Activated naive CD4-positive, alpha-beta T cell treated with anti-CD3 and anti-CD28 coated beads, Interleukin-2, amount 50 U/mL, for 72 hours (primary cell): ENCODE measurements at regions not wholly inside any gene's neighbourhood (a gene's known extent, or its start where the extent isn't known, plus 50 kb on each side); places are given as distances from the start of the nearest gene placed in this dataset.
"Not testable (repeated sequence)": the region's sequence is repeated elsewhere in the genome, so short reads cannot be mapped to it uniquely, and the experiment has no call there.

Experiments
- ATAC-seq, 2 donors: fragments of 150-1000 bp; cut with Tn5 transposase; 2 replicates each; pipeline ENCODE4 v1.10.0; 2021; ENCODE audit warnings: mild to moderate bottlenecking in 2 of 2, moderate library complexity in 2 of 2
- DNase-seq, 2 donors: peaks; one replicate each; pipeline ENCODE4 v3.0.0; 2021 to 2022; ENCODE audit warnings: low spot score in 2 of 2
- H3K27ac Mint-ChIP-seq, 2 donors: one replicate each; pipeline ENCODE4 v1.8.0; 2022; ENCODE audit warnings: mild to moderate bottlenecking in 2 of 2, mixed read lengths in 2 of 2
- H3K36me3 Mint-ChIP-seq, 2 donors: one replicate each; pipeline ENCODE4 v1.8.0; 2022; ENCODE audit warnings: mixed read lengths in 2 of 2
- H3K9me3 Mint-ChIP-seq, 2 donors: one replicate each; pipeline ENCODE4 v1.8.0; 2022; ENCODE audit warnings: mixed read lengths in 2 of 2

DNA sequence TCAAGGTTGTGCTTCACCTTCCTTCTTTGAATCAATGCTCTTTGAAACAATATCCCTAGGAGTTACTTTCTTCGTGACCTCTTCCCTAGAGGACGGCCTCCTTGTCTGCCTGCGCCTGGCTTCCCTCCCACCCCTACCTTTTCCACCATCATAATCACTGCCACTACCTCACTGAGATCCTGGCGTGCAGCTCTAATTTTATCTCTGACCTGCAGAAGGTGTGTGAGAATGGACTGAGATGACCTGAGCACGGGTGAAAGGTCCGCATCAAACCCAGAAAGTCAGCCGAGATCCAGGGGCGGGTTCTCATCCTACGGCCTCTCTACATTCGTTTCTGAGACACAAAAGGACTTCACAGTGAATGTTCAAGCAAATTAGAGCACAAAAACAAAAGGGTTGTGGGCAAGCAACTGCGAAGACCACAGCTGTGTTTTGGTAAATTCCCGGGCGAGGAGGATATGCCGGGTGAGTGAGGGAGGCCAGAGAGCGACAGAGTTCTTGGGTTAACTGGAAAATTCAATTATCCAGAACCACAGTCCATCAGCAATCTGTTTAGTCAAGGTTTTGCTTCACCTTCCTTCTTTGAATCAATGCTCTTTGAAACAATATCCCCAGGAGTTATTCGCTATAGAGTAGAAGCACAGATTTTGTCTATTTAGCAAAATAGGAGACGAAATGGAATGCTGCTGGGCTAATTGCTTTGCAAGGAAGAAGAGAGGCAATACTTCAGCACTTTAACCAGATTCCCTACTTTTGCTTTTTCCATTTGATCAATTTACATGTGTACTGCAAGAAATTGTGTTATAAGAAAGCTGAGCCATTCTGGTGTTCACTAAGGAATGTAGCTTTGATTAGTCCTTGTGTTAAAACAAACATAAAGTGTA lies 212.6 kb downstream of the ACKR3 start:
- no peak for DNase-seq
- H3K36me3 Mint-ChIP-seq: no peaks in the 10 kb centered on the region
- H3K27ac Mint-ChIP-seq: no peak overlapping the region

GRCh38 chr2:236782938-236783337 lies 213.3 kb downstream of the ACKR3 start:
- H3K9me3 Mint-ChIP-seq: peaks cover 0 to 3% of the 10 kb centered on the region in 2 donors
- H3K36me3 Mint-ChIP-seq: no peaks in the 10 kb centered on the region
- DNase-seq: no peak
- peak in 1 of 2 donors; percentile 46 for ATAC-seq
- H3K27ac Mint-ChIP-seq: no peak overlapping the region

More for the DNA sequence above, 212.6 kb downstream of the ACKR3 start:
- ATAC-seq: no peak
- peaks cover 0 to 3% of the 10 kb centered on the region in 2 donors for H3K9me3 Mint-ChIP-seq

GRCh38 chr2:236783417-236784020 lies 213.9 kb downstream of the ACKR3 start:
- Mint-ChIP-seq H3K27ac (no peak overlapping the region), H3K36me3 (no peaks in the 10 kb centered on the region), H3K9me3 (peaks cover 0 to 3% of the 10 kb centered on the region in 2 donors)
- no peak for ATAC-seq
- no peak for DNase-seq

GRCh38 chr2:236785611-236786057 lies 216.0 kb downstream of the ACKR3 start:
- H3K36me3 Mint-ChIP-seq: no peaks in the 10 kb centered on the region
- peaks cover 0 to 3% of the 10 kb centered on the region in 2 donors for H3K9me3 Mint-ChIP-seq
- no peak for DNase-seq
- ATAC-seq: no peak
- no peak overlapping the region for H3K27ac Mint-ChIP-seq

DNA sequence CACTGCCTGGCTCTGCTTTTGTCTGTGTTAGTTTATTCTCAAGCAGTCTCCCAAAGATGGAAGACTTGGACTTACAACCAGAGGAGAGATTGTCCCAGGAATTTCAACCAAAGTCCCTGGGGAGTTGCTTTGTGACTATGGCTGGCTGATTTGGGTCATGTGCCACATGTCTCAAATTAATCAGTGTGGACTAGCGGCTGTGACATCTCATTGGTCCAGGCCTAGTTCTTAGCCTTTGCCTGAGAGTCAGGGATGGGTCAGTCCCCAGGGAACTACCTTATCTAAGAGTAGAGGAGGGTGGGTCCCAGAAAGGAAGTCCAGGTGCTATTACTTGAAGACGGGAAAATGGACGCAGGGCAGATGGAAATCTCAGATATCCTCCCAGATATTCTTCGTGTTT lies 217.1 kb downstream of the ACKR3 start:
- Mint-ChIP-seq H3K27ac (no peak overlapping the region), H3K9me3 (peaks cover 0 to 3% of the 10 kb centered on the region in 2 donors), H3K36me3 (no peaks in the 10 kb centered on the region)
- DNase-seq: no peak
- ATAC-seq: no peak

DNA sequence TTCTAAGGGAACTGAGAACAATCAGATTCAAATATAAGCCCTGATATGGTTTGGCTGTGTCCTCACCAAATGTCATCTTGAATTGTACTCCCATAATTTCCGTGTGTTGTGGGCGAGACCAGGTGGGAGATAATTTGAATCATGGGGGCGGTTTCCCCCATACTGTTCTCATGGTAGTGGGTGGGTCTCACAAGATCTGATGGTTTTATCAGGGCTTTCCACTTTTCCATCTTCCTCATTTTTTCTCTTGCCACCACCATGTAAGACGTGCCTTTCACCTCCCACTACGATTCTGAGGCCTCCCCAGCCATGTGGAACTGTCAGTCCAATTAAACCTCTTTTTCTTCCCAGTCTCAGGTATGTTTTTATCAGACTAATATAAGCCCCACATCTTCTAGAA lies 217.8 kb downstream of the ACKR3 start:
- not testable (repeated sequence) for ATAC-seq, H3K27ac Mint-ChIP-seq, DNase-seq, H3K36me3 Mint-ChIP-seq, H3K9me3 Mint-ChIP-seq

DNA sequence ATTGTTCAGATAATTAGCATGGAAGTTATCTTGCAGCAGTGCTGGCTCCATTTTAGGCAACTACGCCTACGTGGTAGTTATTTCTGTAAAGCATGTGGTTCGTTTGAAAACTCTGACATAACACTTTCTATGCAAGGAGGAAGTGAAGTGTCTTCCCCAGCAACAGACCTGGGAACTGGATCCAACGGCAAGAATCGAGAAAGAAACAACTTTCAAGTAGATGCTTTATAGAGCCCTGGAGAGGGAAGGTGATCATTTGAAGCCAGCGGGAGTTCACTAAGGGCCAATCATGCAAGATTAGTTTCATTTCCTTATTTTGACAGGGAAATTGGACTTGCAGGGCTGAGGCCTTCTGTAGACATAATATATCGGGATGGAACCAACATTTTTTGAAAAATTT lies 218.3 kb downstream of the ACKR3 start:
- H3K9me3 Mint-ChIP-seq: peaks cover 0 to 3% of the 10 kb centered on the region in 2 donors
- DNase-seq (no peak), ATAC-seq (no peak)
- H3K27ac Mint-ChIP-seq: no peak overlapping the region
- H3K36me3 Mint-ChIP-seq: no peaks in the 10 kb centered on the region

- Mint-ChIP-seq H3K27ac (no peak overlapping the region), H3K9me3 (no peaks in the 10 kb centered on the region), H3K36me3 (no peaks in the 10 kb centered on the region)
- DNase-seq (no peak), ATAC-seq (no peak)
These were observed 221.3 kb downstream of the ACKR3 start for GRCh38 chr2:236790963-236791362.

- ATAC-seq (no peak), DNase-seq (no peak)
- H3K27ac Mint-ChIP-seq: no peak overlapping the region
- H3K9me3 Mint-ChIP-seq: no peaks in the 10 kb centered on the region
- H3K36me3 Mint-ChIP-seq: no peaks in the 10 kb centered on the region
These were observed 223.7 kb downstream of the ACKR3 start for GRCh38 chr2:236793023-236794011.

DNA sequence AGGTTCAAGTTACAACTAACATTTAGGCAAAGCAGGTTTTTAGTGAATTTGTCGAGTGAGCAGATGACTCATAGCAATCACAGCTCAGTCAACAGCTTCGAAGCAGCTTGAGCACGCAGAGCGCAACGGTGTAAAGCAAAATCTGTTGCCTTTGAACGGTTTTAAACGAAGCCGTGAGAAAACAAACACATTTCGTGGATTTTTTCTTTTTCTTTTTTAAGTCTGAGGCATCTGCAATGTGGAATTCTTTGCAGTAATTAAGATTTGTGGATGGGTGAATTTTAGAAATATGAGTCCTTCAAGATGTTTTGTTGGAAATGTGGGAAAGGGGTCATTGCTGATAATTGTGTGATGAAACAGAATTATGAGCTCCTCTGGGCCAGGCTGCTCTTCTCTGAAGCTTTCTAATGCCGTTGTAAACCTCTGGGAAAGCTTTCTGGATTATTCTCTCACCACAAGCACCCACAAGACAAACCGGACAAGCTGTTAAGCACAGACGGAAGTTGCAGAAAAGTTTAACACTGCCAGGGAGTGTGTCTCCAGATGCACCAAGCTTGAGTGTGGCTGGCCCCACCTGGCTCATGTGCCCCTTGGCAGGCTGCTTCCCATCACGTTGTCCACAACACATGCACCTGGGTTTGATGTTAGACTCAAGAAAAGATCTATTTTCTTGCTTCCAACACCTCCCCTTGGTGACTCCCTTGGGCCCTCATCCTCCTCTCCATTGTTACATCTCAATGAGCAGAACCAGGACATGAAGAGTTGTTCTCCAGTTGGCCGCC lies 224.7 kb downstream of the ACKR3 start:
- H3K36me3 Mint-ChIP-seq: no peaks in the 10 kb centered on the region
- ATAC-seq: no peak
- no peak overlapping the region for H3K27ac Mint-ChIP-seq
- H3K9me3 Mint-ChIP-seq: no peaks in the 10 kb centered on the region
- DNase-seq: no peak

- DNase-seq: no peak
- no peaks in the 10 kb centered on the region for H3K36me3 Mint-ChIP-seq
- no peak for ATAC-seq
- no peak overlapping the region for H3K27ac Mint-ChIP-seq
- H3K9me3 Mint-ChIP-seq: no peaks in the 10 kb centered on the region
These were observed 225.7 kb downstream of the ACKR3 start for GRCh38 chr2:236795169-236795860.

GRCh38 chr2:236795861-236796219 lies 226.2 kb downstream of the ACKR3 start:
- ATAC-seq: no peak
- Mint-ChIP-seq H3K36me3 (no peaks in the 10 kb centered on the region), H3K9me3 (no peaks in the 10 kb centered on the region), H3K27ac (no peak overlapping the region)
- no peak for DNase-seq

DNA sequence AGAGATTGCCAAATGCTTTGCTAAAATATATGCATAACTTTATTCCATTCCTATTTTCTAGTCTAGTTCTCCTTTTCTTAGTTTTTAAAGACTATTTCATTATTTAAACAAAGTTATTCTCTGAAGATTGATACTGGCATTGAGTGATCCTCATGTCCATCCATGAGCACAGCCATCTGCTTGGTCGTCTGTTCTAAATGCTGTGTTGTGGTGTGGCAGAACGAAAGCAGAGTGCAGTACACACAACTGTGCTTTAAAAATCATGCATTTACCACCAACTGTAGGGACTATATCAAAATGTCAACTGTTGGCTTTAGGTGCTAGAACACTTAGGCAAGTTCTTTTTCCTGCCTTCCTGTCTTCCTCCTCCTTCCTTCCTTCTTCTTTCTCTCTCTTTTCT lies 226.6 kb downstream of the ACKR3 start:
- no peak for ATAC-seq
- Mint-ChIP-seq H3K36me3 (no peaks in the 10 kb centered on the region), H3K27ac (no peak overlapping the region), H3K9me3 (no peaks in the 10 kb centered on the region)
- no peak for DNase-seq

DNA sequence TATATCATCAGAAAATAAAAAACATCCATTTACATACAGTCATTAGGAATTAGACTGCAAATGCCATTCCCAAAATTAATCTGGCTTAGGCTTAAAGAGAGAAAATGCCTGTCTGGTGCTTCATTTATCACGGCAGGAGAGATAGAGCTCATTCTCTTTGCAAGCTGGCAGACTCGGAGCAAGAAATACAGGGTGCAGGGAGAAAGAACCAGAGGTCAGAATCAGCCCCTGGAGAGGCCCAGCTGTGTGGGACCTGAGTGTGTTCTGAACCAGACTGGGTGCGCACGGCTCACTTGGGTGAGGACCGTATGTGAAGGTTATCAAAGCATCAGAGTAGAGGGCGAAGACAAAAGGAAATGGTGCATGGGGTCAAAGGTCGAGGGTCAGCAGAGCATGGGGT lies 227.8 kb downstream of the ACKR3 start:
- Mint-ChIP-seq H3K27ac (no peak overlapping the region), H3K9me3 (no peaks in the 10 kb centered on the region), H3K36me3 (no peaks in the 10 kb centered on the region)
- no peak for DNase-seq
- ATAC-seq: no peak

- Mint-ChIP-seq H3K36me3 (no peaks in the 10 kb centered on the region), H3K27ac (no peak overlapping the region), H3K9me3 (no peaks in the 10 kb centered on the region)
- ATAC-seq (no peak), DNase-seq (no peak)
These were observed 228.9 kb downstream of the ACKR3 start for GRCh38 chr2:236798491-236798890.
